HG03354 (cell line): ENCODE measurements at regions not wholly inside any gene's neighbourhood (a gene's known extent, or its start where the extent isn't known, plus 50 kb on each side); places are given as distances from the start of the nearest gene placed in this dataset.

Source experiments
- ATAC-seq: cut with Tn5 transposase; IDR thresholded peaks from one replicate; pipeline ENCODE4 v1.9.1; 2021; ENCODE audit warnings: mild to moderate bottlenecking; ENCODE audit not compliant: unreplicated experiment, poor library complexity, severe bottlenecking

DNA sequence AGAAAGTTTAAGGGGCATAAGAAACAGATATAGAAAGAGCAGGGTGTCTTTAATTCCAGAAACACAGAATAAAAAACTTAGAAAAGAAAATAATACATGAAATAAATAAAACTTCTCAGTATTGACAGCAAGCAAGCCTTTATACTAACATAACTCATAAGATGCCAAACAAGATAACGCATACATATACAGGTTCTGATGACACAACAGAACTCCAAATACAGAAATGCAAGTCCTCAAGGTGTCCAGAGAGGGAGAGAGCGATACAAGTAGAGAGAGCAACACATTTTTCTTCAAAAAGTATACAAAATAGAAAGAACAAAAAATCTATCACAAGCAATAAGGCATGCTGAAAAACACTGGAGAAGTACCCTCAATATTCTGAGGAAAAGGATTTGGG is 314.6 kb upstream of the POM121L12 start:
- no peak for ATAC-seq

DNA sequence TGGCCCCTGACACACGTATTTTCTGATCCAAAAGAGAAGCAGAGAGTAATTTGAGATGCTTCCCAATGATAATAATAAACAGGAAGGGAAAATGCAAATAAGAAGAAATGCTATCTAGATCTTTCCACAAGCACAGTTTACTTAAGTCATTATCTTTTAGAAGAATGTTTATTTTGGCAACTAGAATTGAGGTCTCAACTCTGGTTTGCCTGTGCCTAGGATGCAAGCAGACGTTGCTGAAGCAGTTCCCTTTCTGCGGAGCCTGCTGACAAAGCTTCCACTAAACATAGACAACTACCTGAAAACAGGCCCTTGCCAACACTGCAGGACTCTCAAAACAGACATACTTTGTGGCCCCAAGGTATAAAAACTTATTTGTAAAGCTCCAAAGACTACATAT is 315.8 kb upstream of the POM121L12 start:
- ATAC-seq: no peak

DNA sequence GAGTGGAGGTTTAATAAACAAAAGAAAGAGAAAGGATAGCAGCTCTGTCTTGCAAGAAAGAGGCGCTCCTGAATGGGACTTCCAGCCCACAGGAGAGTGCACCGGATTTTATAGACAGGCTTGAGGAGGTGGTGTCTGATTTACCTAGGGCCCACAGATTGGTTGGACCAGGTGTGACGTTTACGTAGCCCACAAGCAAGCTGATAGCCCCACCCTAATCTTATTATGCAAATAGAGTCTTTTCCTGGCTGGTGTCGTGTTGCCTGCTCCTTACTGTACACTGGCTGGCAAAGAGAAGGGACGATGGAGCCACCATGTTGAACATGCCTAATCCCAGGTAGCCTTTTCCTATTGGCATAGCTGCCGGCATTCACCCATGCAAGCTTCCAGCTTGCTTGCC is 319.7 kb upstream of the POM121L12 start:
- ATAC-seq: no peak

- ATAC-seq: no peak
These were observed 322.5 kb upstream of the POM121L12 start for GRCh38 chr7:52712938-52713337.

GRCh38 chr7:52711951-52712350 is 323.5 kb upstream of the POM121L12 start:
- no peak for ATAC-seq

- no peak for ATAC-seq
These were observed 326.6 kb upstream of the POM121L12 start for GRCh38 chr7:52708846-52709245.

DNA sequence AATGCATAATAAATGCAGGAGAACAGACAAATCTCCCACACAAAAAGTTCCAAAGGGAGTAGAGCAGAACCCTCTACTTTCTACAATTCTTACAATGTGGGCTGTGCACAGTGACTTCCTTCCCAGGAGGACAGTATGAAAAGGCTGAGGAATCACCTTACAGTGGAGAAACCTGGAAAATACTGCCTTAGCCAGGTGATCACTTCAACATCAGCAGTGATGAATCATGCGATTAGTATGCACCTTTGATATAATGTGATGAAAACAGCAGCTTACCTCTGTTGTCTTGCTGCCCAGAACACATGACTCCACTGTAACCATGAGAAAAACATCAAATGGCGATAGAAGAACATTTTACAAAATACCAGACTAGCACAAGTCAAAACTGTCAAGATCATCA is 329.7 kb upstream of the POM121L12 start:
- ATAC-seq: no peak

- ATAC-seq: no peak
These were observed 335.1 kb upstream of the POM121L12 start for GRCh38 chr7:52700349-52700748.

GRCh38 chr7:52695973-52696595 is 339.3 kb upstream of the POM121L12 start:
- ATAC-seq: no peak

- no peak for ATAC-seq
These were observed 344.2 kb upstream of the POM121L12 start for GRCh38 chr7:52691257-52691656.

GRCh38 chr7:52689912-52690311 is 345.5 kb upstream of the POM121L12 start:
- ATAC-seq: no peak

DNA sequence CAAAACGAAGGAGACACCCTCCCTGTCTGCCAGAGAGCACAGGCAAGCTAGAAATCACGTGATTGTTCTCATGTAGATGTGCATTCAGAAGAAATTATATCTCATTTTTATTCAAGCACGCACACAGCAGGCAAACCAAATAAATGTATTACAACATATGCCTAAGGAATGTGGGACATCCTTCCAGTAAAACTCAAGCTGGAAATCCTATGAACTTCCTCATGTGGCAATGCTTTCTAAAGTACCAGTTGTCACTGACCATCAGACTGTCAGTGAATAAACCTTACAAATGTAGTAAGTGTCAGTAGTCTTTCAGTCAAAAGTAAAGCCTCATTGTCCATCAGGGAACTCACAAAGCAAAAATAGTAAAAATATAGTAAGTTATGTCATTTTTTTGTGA is 350.1 kb upstream of the POM121L12 start:
- no peak for ATAC-seq

- ATAC-seq: no peak
These were observed 351.0 kb upstream of the POM121L12 start for GRCh38 chr7:52684388-52684787.

- no peak for ATAC-seq
These were observed 352.4 kb upstream of the POM121L12 start for GRCh38 chr7:52682993-52683392.

DNA sequence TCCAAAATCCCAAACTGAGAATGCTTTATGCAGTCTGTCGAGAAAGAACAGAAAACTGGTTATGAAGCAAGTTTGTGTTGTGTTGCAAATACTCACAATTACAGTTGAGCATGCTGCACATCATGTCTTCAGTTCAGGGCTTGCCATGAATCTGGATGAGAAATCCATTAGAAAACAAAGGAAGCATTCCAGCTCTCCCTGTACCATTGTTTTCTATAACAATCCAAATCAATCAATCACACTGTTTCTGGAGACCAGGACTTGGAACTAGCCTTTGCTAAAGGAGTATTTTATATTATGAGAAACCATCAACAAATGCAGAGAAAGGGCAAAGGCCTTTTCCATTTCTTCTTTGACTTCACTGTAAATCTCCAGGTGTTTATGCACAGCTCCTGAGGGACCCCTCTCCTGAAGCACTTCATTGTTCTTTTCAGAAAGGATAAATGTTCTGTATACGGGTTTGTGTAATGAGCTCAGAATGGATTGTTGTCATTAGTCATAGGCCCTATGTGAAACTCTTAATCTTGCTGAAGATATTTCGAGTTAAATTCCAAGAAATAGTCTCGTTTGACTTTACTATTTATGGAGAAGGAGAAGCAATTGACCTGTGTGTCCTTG is 364.7 kb upstream of the POM121L12 start:
- no peak for ATAC-seq

- ATAC-seq: no peak
These were observed 366.4 kb upstream of the POM121L12 start for GRCh38 chr7:52669031-52669430.

GRCh38 chr7:52668435-52668834 is 367.0 kb upstream of the POM121L12 start:
- no peak for ATAC-seq

GRCh38 chr7:52659178-52659577 is 376.3 kb upstream of the POM121L12 start:
- ATAC-seq: no peak

- no peak for ATAC-seq
These were observed 379.3 kb upstream of the POM121L12 start for GRCh38 chr7:52656098-52656497.

- no peak for ATAC-seq
These were observed 382.8 kb upstream of the POM121L12 start for GRCh38 chr7:52652621-52653020.

DNA sequence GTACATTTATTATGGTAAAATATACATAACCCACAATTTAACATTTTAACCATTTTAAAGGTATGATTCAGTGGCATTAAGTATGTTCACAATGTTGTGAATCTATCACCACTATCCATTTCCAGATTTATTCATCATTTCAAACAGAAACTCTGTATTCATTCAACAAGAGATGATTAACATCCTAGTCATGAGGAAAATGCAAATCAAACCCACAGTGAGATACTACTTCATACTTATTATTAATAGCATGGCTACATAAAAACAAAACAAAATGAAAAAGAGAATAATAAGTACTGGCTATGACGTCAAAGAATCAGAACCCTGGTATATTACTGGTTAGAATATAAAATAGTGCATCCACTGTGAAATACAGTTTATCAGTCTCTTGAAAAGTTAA is 386.6 kb upstream of the POM121L12 start:
- no peak for ATAC-seq

GRCh38 chr7:52647046-52647445 is 388.4 kb upstream of the POM121L12 start:
- no peak for ATAC-seq
